ENCODE measurements at regions not wholly inside any gene's neighbourhood (a gene's known extent, or its start where the extent isn't known, plus 50 kb on each side); places are given as distances from the start of the nearest gene placed in this dataset.

DNA sequence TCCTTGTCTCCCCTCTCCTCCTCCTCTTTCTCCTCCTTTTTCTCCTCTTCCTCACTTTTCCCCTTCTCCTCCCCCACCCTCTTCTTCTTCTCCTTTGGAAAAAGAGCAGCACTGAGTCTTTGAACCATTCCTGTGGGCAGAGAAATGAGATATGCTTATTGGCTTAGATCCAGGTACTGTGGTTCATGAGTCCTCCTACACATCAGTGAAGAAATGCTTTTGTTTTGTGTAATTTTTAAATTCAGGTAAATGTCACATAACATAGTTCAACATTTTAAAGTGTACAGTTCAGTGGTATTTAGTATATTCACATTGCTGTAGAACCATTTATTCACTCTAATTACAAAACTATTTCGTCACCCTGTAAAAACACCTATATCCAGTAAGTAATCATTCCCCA, 402.1 kb downstream of the AACS start:
- no peaks in the 10 kb centered on the region for H3K4me1 Mint-ChIP-seq
- Histone ChIP-seq H3T11ph (ENCODE audit: low read length) (no peak overlapping the region), H4K20me1 (ENCODE audit: control insufficient read depth, insufficient read depth, insufficient read length) (no peaks in the 10 kb centered on the region), H3K9ac (ENCODE audit: extremely low read depth, insufficient read length, low read length) (no peak overlapping the region), H3K27me3 (ENCODE audit: insufficient read depth, low read length) (no peaks in the 10 kb centered on the region), H3K79me1 (ENCODE audit: insufficient read depth, low read depth, low read length, poor library complexity, severe bottlenecking) (no peaks in the 10 kb centered on the region), H2BK15ac (ENCODE audit: low read depth, low read length) (no peak overlapping the region), H3K14ac (ENCODE audit: insufficient read depth, low read length) (no peak overlapping the region), H3K56ac (ENCODE audit: insufficient read length, low read depth, low read length) (no peak overlapping the region), H3K4me1 (ENCODE audit: insufficient read depth, low read length) (no peaks in the 10 kb centered on the region), H3K18ac (ENCODE audit: insufficient read length, low read depth, low read length) (no peak overlapping the region), H2AK5ac (ENCODE audit: insufficient read length, low read length) (no peak overlapping the region), H3K27ac (ENCODE audit: insufficient read length, low read depth, low read length) (no peak overlapping the region), H4K91ac (ENCODE audit: insufficient read length, low read depth, low read length) (no peak overlapping the region), H2BK20ac (ENCODE audit: low read depth, low read length, poor library complexity, severe bottlenecking) (no peak overlapping the region), H2BK5ac (ENCODE audit: insufficient read length, low read length) (no peak overlapping the region), H2BK120ac (ENCODE audit: low read depth, low read length, poor library complexity, severe bottlenecking) (no peak overlapping the region), H2AFZ (ENCODE audit: low read length) (no peak overlapping the region), H3K79me2 (ENCODE audit: insufficient read depth, low read length) (no peaks in the 10 kb centered on the region), H3K4ac (ENCODE audit: low read depth, low read length) (no peak overlapping the region), H2BK12ac (ENCODE audit: insufficient read length, low read depth, low read length) (no peak overlapping the region), H4K5ac (ENCODE audit: insufficient read length, low read depth, low read length) (no peak overlapping the region), H3K4me2 (ENCODE audit: insufficient read depth, insufficient read length, low read length) (no peak overlapping the region), H3K23me2 (ENCODE audit: insufficient read length, low read depth, low read length, poor library complexity, severe bottlenecking) (no peaks in the 10 kb centered on the region), H3K23ac (ENCODE audit: insufficient read length, low read depth, low read length) (no peak overlapping the region), H4K8ac (replicated peaks; ENCODE audit: insufficient read length, low read depth, low read length) (no peak overlapping the region), H3K9me3 (ENCODE audit: control insufficient read depth, low read depth, low read length) (no peaks in the 10 kb centered on the region)
- H3K36me3 Mint-ChIP-seq (ENCODE audit: insufficient read depth in 1 of 3, low read depth in 3 of 3) = no peaks in the 10 kb centered on the region
- no peaks in the 10 kb centered on the region; a peak in 1 of 5 replicates for H3K9me3 Mint-ChIP-seq
- 100% methylated on average over 1 of the region's 1 CpG for WGBS (ENCODE audit: extremely low coverage, insufficient read length, low lambda C conversion rate)
- H3K27ac Mint-ChIP-seq = no peak overlapping the region
- no peak for DNase-seq
- TF ChIP-seq, protein P1, sequence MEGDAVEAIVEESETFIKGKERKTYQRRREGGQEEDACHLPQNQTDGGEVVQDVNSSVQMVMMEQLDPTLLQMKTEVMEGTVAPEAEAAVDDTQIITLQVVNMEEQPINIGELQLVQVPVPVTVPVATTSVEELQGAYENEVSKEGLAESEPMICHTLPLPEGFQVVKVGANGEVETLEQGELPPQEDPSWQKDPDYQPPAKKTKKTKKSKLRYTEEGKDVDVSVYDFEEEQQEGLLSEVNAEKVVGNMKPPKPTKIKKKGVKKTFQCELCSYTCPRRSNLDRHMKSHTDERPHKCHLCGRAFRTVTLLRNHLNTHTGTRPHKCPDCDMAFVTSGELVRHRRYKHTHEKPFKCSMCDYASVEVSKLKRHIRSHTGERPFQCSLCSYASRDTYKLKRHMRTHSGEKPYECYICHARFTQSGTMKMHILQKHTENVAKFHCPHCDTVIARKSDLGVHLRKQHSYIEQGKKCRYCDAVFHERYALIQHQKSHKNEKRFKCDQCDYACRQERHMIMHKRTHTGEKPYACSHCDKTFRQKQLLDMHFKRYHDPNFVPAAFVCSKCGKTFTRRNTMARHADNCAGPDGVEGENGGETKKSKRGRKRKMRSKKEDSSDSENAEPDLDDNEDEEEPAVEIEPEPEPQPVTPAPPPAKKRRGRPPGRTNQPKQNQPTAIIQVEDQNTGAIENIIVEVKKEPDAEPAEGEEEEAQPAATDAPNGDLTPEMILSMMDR (conservative IDR thresholded peaks at IDR 0.05) = no peak
- no peak overlapping the region for H3K4me3 Mint-ChIP-seq
- H3K27me3 Mint-ChIP-seq (ENCODE audit: low read depth) = peaks cover 16% of the 10 kb centered on the region

All from H9 (cell line).